Naive thymus-derived CD4-positive, alpha-beta T cell (primary cell): ENCODE measurements at regions not wholly inside any gene's neighbourhood (a gene's known extent, or its start where the extent isn't known, plus 50 kb on each side); places are given as distances from the start of the nearest gene placed in this dataset.
"Not testable (repeated sequence)": the region's sequence is repeated elsewhere in the genome, so short reads cannot be mapped to it uniquely, and the experiment has no call there.

Experiments used
- ATAC-seq: fragments of 150-1000 bp; cut with Tn5 transposase; 2 replicates; pipeline ENCODE4 v1.10.0; 2021; ENCODE audit warnings: mild to moderate bottlenecking, moderate library complexity
- CTCF ChIA-PET: fragments of 350-600 bp; sonication (Branson Sonifier 250); formaldehyde crosslinking; loops from one replicate; lab custom pipeline; 2021; ENCODE audit warnings: antibody characterized with exemption; lab: Charles Lee
- POLR2A ChIA-PET: fragments of 350-600 bp; sonication (Branson Sonifier 250); formaldehyde crosslinking; loops from one replicate; lab custom pipeline; 2021; ENCODE audit warnings: antibody characterized with exemption, inconsistent platforms; lab: Charles Lee
- DNase-seq, 9 donors: peaks; one replicate each; pipeline versions ENCODE4 v3.0.0 to v3.0.0-alpha.2; 2020 to 2022; ENCODE audit warnings: mixed read lengths in 1 of 9
- H3K27ac ChIP-seq: one replicate; pipeline ENCODE4 v1.7.0; 2013; ENCODE audit warnings: mild to moderate bottlenecking, low read depth, low read length, moderate library complexity
- H3K27me3 ChIP-seq, 2 donors: one replicate each; pipeline ENCODE4 v1.7.0; 2013; ENCODE audit warnings: low read length in 2 of 2, mild to moderate bottlenecking in 2 of 2, moderate library complexity in 2 of 2; ENCODE audit not compliant: control insufficient read depth in 2 of 2, insufficient read depth in 2 of 2
- H3K36me3 ChIP-seq, 3 experiments: 1 replicate in 2 of 3; 2 replicates in 1 of 3; pipeline ENCODE4 v1.7.0; 2013; ENCODE audit warnings: low read length in 3 of 3, mild to moderate bottlenecking in 3 of 3, moderate library complexity in 1 of 3; ENCODE audit not compliant: insufficient read depth in 3 of 3, control insufficient read depth in 2 of 3
- H3K4me1 ChIP-seq, 2 donors: one replicate each; pipeline ENCODE4 v1.7.0; 2013; ENCODE audit warnings: low read length in 2 of 2, mild to moderate bottlenecking in 2 of 2, moderate library complexity in 1 of 2; ENCODE audit not compliant: control insufficient read depth in 2 of 2, insufficient read depth in 2 of 2
- H3K4me3 ChIP-seq: 2 replicates; pipeline ENCODE4 v1.7.0; 2013; ENCODE audit warnings: mild to moderate bottlenecking, low read length
- H3K9me3 ChIP-seq, 3 experiments: 1 replicate in 2 of 3; 2 replicates in 1 of 3; pipeline ENCODE4 v1.7.0; 2013; ENCODE audit warnings: low read length in 3 of 3; ENCODE audit not compliant: control insufficient read depth in 2 of 3
- H3K27ac Mint-ChIP-seq, 9 donors: one replicate each; pipeline ENCODE4 v1.8.0; 2020 to 2022; ENCODE audit warnings: mixed read lengths in 9 of 9, mild to moderate bottlenecking in 8 of 9, moderate library complexity in 5 of 9, inconsistent platforms in 2 of 9
- H3K27me3 Mint-ChIP-seq, 5 donors: one replicate each; pipeline ENCODE4 v1.8.0; 2021 to 2022; ENCODE audit warnings: mixed read lengths in 5 of 5, mild to moderate bottlenecking in 1 of 5
- H3K36me3 Mint-ChIP-seq, 5 donors: one replicate each; pipeline ENCODE4 v1.8.0; 2020 to 2022; ENCODE audit warnings: mixed read lengths in 5 of 5, mild to moderate bottlenecking in 3 of 5, inconsistent platforms in 1 of 5
- H3K4me1 Mint-ChIP-seq, 7 donors: one replicate each; pipeline ENCODE4 v1.8.0; 2020 to 2022; ENCODE audit warnings: mixed read lengths in 7 of 7, mild to moderate bottlenecking in 3 of 7, inconsistent platforms in 1 of 7
- H3K4me3 Mint-ChIP-seq, 10 donors: one replicate each; pipeline ENCODE4 v1.8.0; 2020 to 2022; ENCODE audit warnings: mild to moderate bottlenecking in 10 of 10, mixed read lengths in 10 of 10, moderate library complexity in 6 of 10, inconsistent platforms in 2 of 10
- H3K9me3 Mint-ChIP-seq, 11 donors: one replicate each; pipeline ENCODE4 v1.8.0; 2020 to 2022; ENCODE audit warnings: mixed read lengths in 11 of 11, mild to moderate bottlenecking in 4 of 11, inconsistent platforms in 1 of 11, moderate library complexity in 1 of 11
- intact Hi-C, 2 donors: fragments of 100-400 bp; cut with micrococcal nuclease; formaldehyde crosslinking; loops; one replicate each; pipeline ENCODE4 v1.15.1; 2023

DNA sequence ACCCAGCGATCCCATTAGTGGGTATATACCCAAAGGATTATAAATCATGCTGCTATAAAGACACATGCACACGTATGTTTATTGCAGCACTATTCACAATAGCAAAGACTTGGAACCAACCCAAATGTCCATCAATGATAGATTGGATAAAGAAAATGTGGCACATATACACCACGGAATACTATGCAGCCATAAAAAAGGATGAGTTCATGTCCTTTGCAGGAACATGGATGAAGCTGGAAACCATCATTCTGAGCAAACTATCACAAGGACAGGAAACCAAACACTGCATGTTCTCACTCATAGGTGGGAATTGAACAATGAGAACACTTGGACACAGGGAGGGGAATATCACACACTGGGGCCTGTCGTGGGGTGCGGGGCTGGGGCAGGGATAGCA is 230.0 kb upstream of the RREB1 start:
- H3K9me3 Mint-ChIP-seq, H3K4me3 ChIP-seq, H3K27ac Mint-ChIP-seq, H3K9me3 ChIP-seq, CTCF ChIA-PET, DNase-seq, H3K36me3 Mint-ChIP-seq, H3K4me1 ChIP-seq, ATAC-seq, H3K4me1 Mint-ChIP-seq, intact Hi-C loops, POLR2A ChIA-PET, H3K27ac ChIP-seq, H3K36me3 ChIP-seq, H3K27me3 ChIP-seq, H3K4me3 Mint-ChIP-seq: not testable (repeated sequence)
- H3K27me3 Mint-ChIP-seq, result peaks cover 0 to 12% (median 0%) of the 10 kb centered on the region in 5 donors

DNA sequence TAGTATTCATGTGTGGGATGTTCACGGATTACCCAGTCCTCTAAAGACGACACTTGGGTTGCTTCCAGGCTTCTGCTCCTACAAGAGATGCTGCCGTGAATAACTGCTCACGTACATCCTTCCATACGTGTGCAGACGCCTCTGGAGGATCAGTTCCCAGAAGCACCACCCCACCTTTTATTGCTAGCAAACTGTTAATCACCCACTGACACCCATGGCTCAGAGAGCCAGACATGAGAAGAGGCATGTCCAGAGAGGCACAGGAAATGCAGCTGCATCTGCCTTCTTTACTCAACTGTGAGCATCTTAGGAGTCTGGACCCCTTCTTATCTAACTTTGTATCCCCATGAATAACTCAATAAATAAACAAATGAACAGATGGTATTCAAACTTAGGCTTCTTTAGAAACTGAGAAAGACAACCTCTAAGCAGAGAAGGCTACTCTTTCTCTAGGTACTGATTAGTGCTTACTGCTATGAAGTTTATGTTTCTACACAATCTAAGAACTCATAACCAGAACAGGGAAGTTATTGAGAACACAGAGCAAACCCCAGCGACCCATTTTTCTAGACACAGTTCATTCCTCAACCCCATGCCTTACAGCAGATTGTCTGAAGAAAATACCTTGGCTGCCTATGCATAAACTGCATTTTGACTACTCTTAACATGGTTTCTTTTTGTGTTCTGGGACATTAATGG is 228.7 kb upstream of the RREB1 start:
- ChIA-PET POLR2A (no interaction called here), CTCF (no interaction called here)
- intact Hi-C loops, result no loop called here
- Histone ChIP-seq H3K9me3 (no peaks in the 10 kb centered on the region), H3K4me1 (no peaks in the 10 kb centered on the region), H3K27me3 (no peaks in the 10 kb centered on the region), H3K27ac (no peak overlapping the region), H3K36me3 (no peaks in the 10 kb centered on the region), H3K4me3 (no peak overlapping the region)
- Mint-ChIP-seq H3K27me3 (peaks cover 0 to 12% (median 0%) of the 10 kb centered on the region in 5 donors), H3K27ac (no peak overlapping the region), H3K4me1 (peaks cover 0 to 10% (median 0%) of the 10 kb centered on the region in 7 donors), H3K9me3 (peaks cover 0 to 2% (median 0%) of the 10 kb centered on the region in 11 donors), H3K4me3 (no peak overlapping the region), H3K36me3 (no peaks in the 10 kb centered on the region)
- no peak for DNase-seq
- peak; percentile 41 for ATAC-seq

DNA sequence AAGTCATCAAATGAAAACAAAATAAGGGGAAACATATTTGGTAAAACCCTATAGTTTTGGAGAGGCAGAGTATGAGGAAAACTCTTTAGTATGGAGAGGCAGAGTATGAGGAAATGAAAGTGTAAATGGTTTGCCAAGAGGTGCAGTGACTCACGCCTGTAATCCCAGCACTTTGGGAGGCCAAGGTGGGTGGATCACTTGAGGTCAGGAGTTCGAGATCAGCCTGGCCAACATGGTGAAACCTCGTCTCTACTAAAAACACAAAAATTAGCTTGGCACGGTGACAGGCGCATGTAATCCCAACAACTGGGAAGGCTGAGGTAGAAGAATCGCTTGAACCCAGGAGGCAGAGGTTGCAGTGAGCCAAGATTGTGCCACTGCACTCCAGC is 228.2 kb upstream of the RREB1 start:
- H3K27me3 Mint-ChIP-seq, result peaks cover 0 to 12% (median 0%) of the 10 kb centered on the region in 5 donors
- H3K27ac ChIP-seq, H3K9me3 Mint-ChIP-seq, H3K4me3 Mint-ChIP-seq, H3K4me1 Mint-ChIP-seq, H3K4me1 ChIP-seq, H3K36me3 Mint-ChIP-seq, intact Hi-C loops, CTCF ChIA-PET, H3K27me3 ChIP-seq, POLR2A ChIA-PET, H3K27ac Mint-ChIP-seq, DNase-seq, H3K4me3 ChIP-seq, H3K36me3 ChIP-seq, H3K9me3 ChIP-seq: not testable (repeated sequence)
- peak; percentile 54 for ATAC-seq

DNA sequence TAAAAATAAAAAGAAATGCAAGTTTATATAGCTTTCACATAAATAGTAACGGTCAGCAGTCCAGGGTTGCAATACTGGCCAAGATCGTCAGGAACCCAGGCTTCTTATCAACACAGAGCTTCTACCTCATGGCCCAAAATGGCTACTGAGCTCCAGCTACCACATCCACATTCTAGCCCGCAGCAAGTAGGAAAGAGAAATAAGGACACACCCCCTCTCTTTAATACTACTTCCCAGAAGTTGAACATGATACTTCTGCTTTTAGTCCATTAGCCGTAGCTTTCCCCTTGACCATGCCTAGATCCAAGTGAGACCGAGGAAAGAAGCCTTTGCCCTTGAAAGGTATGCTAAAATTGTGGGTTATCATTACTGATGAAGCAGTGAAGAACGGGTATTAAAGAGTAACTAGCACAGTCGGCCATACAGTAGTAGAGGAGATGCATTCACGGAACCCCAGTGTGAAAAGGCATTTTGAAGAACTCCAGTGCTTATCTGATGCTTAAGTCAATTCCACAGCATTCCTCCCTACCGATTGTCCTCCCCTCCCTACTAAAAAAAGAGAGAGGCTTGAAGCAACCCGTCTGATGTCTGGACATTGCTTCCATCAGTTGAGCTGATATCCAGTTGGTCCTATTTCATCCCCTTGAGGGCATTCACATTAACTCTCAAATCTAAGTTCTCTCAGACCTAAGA is 226.9 kb upstream of the RREB1 start:
- peaks cover 0 to 10% (median 0%) of the 10 kb centered on the region in 7 donors for H3K4me1 Mint-ChIP-seq
- DNase-seq, result no peak
- Histone ChIP-seq H3K27me3 (no peaks in the 10 kb centered on the region), H3K4me3 (no peak overlapping the region), H3K4me1 (no peaks in the 10 kb centered on the region), H3K36me3 (no peaks in the 10 kb centered on the region), H3K27ac (no peak overlapping the region), H3K9me3 (no peaks in the 10 kb centered on the region)
- ChIA-PET POLR2A (no interaction called here), CTCF (no interaction called here)
- H3K27me3 Mint-ChIP-seq, result peaks cover 0 to 7% (median 0%) of the 10 kb centered on the region in 5 donors
- peaks cover 0 to 2% (median 0%) of the 10 kb centered on the region in 11 donors for H3K9me3 Mint-ChIP-seq
- ATAC-seq, result no peak
- H3K27ac Mint-ChIP-seq, result no peak overlapping the region
- H3K36me3 Mint-ChIP-seq, result no peaks in the 10 kb centered on the region
- no peak overlapping the region for H3K4me3 Mint-ChIP-seq
- intact Hi-C loops, result no loop called here

DNA sequence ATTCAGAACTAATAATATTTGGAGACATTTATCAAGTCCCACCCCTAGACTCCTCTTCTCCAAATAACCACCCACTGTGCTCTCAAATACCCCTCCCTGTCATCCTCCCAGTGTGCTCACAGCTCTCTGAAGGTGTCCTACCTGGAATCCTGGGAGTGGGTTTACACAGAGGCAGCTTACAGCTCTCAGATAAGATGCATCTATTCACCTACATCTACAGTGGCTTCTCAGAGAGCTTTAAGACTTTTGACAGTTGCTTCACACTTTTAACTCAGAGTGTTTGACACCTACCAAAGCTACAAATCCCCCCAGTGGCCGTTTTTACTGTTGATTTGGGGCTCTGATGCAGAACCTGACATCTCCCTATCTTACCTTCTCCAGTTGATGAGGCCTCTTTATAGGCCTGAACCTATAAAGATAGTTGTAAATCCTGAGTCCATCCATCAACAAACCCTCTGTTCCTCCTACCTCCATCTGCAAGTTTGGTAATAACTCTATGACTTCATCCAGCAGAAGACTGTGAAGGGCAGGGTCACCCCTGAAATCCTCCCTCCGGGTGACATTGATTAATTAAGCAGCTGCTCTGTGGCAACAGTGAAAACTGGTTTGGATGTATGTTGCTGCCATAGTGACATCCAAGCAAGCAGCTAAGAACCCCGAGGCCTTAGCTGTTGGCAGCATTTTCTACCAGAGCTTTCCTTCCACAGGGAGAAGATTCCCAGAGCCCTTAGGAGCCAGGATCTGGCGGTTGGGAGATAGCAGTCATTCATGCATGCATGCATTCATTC is 226.1 kb upstream of the RREB1 start:
- no peak overlapping the region for H3K27ac Mint-ChIP-seq
- H3K9me3 Mint-ChIP-seq, result no peaks in the 10 kb centered on the region
- DNase-seq (no peak), ATAC-seq (no peak)
- peaks cover 0 to 12% (median 0%) of the 10 kb centered on the region in 7 donors for H3K4me1 Mint-ChIP-seq
- H3K4me3 Mint-ChIP-seq, result no peak overlapping the region
- no peak overlapping the region for H3K4me3 ChIP-seq
- H3K4me1 ChIP-seq, result no peaks in the 10 kb centered on the region
- H3K9me3 ChIP-seq, result no peaks in the 10 kb centered on the region
- H3K27me3 ChIP-seq, result no peaks in the 10 kb centered on the region
- peaks cover 0 to 4% (median 0%) of the 10 kb centered on the region in 5 donors for H3K27me3 Mint-ChIP-seq
- no peak overlapping the region for H3K27ac ChIP-seq
- no peaks in the 10 kb centered on the region for H3K36me3 ChIP-seq
- H3K36me3 Mint-ChIP-seq, result no peaks in the 10 kb centered on the region
- intact Hi-C loops, result no loop called here
- POLR2A ChIA-PET, result interaction anchor here (0.6 kb wide), 1 partner anchor 92 kb away, joined by 4 read pairs; no protein-coding TSS in a partner anchor
- CTCF ChIA-PET, result no interaction called here

DNA sequence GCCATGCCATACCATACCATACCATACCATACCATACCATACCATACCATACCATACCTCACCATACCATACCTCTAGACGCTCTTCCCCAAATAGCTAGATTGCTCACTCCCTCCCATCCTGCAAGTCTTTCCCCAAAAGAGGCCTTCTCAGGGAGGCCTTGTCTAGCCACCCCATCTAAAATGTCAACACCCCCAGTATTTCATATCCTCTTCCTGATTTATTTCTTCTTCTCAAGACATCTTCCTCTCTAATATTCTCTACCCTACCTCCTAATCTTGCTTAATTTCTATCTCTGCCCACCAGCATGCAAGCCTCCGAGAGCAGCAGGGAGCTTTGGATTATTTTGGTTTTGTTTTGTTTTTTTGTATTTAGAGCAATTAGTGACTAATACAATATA is 225.2 kb upstream of the RREB1 start:
- no peak for ATAC-seq
- Mint-ChIP-seq H3K4me3 (no peak overlapping the region), H3K27ac (no peak overlapping the region), H3K4me1 (peaks cover 0 to 12% (median 0%) of the 10 kb centered on the region in 7 donors), H3K36me3 (no peaks in the 10 kb centered on the region), H3K9me3 (no peaks in the 10 kb centered on the region), H3K27me3 (peaks cover 0 to 4% (median 0%) of the 10 kb centered on the region in 5 donors)
- Histone ChIP-seq H3K27me3 (no peaks in the 10 kb centered on the region), H3K4me3 (no peak overlapping the region), H3K4me1 (no peaks in the 10 kb centered on the region), H3K9me3 (no peaks in the 10 kb centered on the region), H3K36me3 (no peaks in the 10 kb centered on the region), H3K27ac (no peak overlapping the region)
- CTCF ChIA-PET, result no interaction called here
- no peak for DNase-seq
- POLR2A ChIA-PET, result no interaction called here
- intact Hi-C loops, result no loop called here
